A549 (cell line): ENCODE measurements at regions not wholly inside any gene's neighbourhood (a gene's known extent, or its start where the extent isn't known, plus 50 kb on each side); places are given as distances from the start of the nearest gene placed in this dataset.

Source experiments
- ATAC-seq, 2 experiments: fragments of 200-7000 bp in 1 of 2; fragments of >200 bp in 1 of 2; cut with Nextera tagmentation in 1 of 2; cut with Tn5 transposase in 1 of 2; 3 replicates each; pipeline versions ENCODE4 v1.8.0 to v1.9.1; 2018 to 2020; ENCODE audit warnings: mild to moderate bottlenecking in 1 of 2, moderate library complexity in 1 of 2
- CTCF ChIA-PET: fragments of 300-600 bp; sonication (Branson Sonifier 250); formaldehyde crosslinking; extraction: SDS; loops from one replicate; lab custom pipeline; 2021; ENCODE audit warnings: antibody characterized with exemption, inconsistent platforms; lab: Yijun Ruan, JAX
- POLR2A ChIA-PET: fragments of 350-600 bp; formaldehyde crosslinking; extraction: SDS; loops from one replicate; lab custom pipeline; 2021; ENCODE audit warnings: antibody characterized with exemption, inconsistent platforms; lab: Yijun Ruan, JAX
- DNase-seq, 2 experiments: peaks; one replicate each; pipeline versions ENCODE4 v3.0.0 to v3.0.0-alpha.2; 2011 to 2016; ENCODE audit warnings: low read depth in 1 of 2, low spot score in 1 of 2
- FAIRE-seq: peaks from 2 replicates; lab custom pipeline; 2011; peaks lifted over from hg19 to GRCh38; lab: Jason Lieb, UNC
- H3K27ac ChIP-seq, 2 experiments: fragments of >200 bp; sonication (Bioruptor Twin); formaldehyde crosslinking; 3 replicates each; pipeline ENCODE4 v1.5.1; 2016 to 2017
- H3K4me1 ChIP-seq: fragments of >200 bp; sonication (Bioruptor Twin); formaldehyde crosslinking; 3 replicates; pipeline ENCODE4 v1.6.1; 2016
- H3K4me2 ChIP-seq: fragments of >200 bp; sonication (Bioruptor Twin); formaldehyde crosslinking; 3 replicates; pipeline ENCODE4 v1.6.1; 2016
- H3K4me3 ChIP-seq: fragments of >200 bp; sonication (Bioruptor Twin); formaldehyde crosslinking; 3 replicates; pipeline ENCODE4 v1.5.1; 2016
- H3K9me3 ChIP-seq: fragments of >200 bp; sonication (Bioruptor Twin); formaldehyde crosslinking; 3 replicates; pipeline ENCODE4 v1.6.1; 2016
- CHD4 ChIP-seq: fragments of 200-600 bp; sonication (generic); IDR thresholded peaks from 2 replicates; pipeline ENCODE4 v1.6.1; 2016; ENCODE audit warnings: antibody characterized with exemption, mild to moderate bottlenecking, borderline replicate concordance
- EP300 ChIP-seq, 2 experiments: fragments of >200 bp; sonication (Bioruptor Twin); formaldehyde crosslinking; IDR thresholded peaks; 2 replicates in 1 of 2; 3 replicates in 1 of 2; pipeline ENCODE4 v1.6.1; 2016 to 2017
- ESRRA ChIP-seq: fragments of 150-350 bp; IDR thresholded peaks from 2 replicates; pipeline ENCODE4 v1.6.1; 2014; ENCODE audit warnings: mild to moderate bottlenecking, low read length, borderline replicate concordance
- FOSB ChIP-seq: fragments of 250-450 bp; sonication (Bioruptor Pico); IDR thresholded peaks from 2 replicates; pipeline ENCODE4 v1.5.0; 2020; ENCODE audit warnings: mild to moderate bottlenecking, moderate library complexity
- FOXS1 ChIP-seq: fragments of 250-450 bp; sonication (Bioruptor Pico); IDR thresholded peaks from 2 replicates; pipeline ENCODE4 v1.5.0; 2020; ENCODE audit warnings: mild to moderate bottlenecking, moderate library complexity
- HEYL ChIP-seq: fragments of 250-450 bp; sonication (Bioruptor Pico); IDR thresholded peaks from 2 replicates; pipeline ENCODE4 v1.8.0; 2021; ENCODE audit warnings: mild to moderate bottlenecking, moderate library complexity
- HOXA7 ChIP-seq: fragments of 250-450 bp; sonication (Bioruptor Pico); IDR thresholded peaks from 2 replicates; pipeline ENCODE4 v1.5.0; 2020; ENCODE audit warnings: mild to moderate bottlenecking, moderate library complexity
- HOXB13 ChIP-seq: fragments of 250-450 bp; sonication (Bioruptor Pico); IDR thresholded peaks from 2 replicates; pipeline ENCODE4 v1.5.0; 2020; ENCODE audit warnings: low read depth, mild to moderate bottlenecking, moderate library complexity
- HOXB5 ChIP-seq: fragments of 250-450 bp; sonication (Bioruptor Pico); IDR thresholded peaks from 2 replicates; pipeline ENCODE4 v1.5.0; 2020; ENCODE audit warnings: mild to moderate bottlenecking, moderate library complexity
- KDM1A ChIP-seq: fragments of 200-600 bp; sonication (generic); IDR thresholded peaks from 2 replicates; pipeline ENCODE4 v1.6.1; 2016; ENCODE audit warnings: low read depth, mild to moderate bottlenecking
- KDM5A ChIP-seq: fragments of 200-600 bp; sonication (generic); IDR thresholded peaks from 2 replicates; pipeline ENCODE4 v1.6.1; 2016; ENCODE audit warnings: antibody characterized with exemption, mild to moderate bottlenecking
- NFE2L2 ChIP-seq: fragments of 150-350 bp; conservative IDR thresholded peaks from 2 replicates; pipeline ENCODE4 v1.6.1; 2014; ENCODE audit warnings: low read length
- NR3C1 ChIP-seq: fragments of >200 bp; sonication (Bioruptor Twin); formaldehyde crosslinking; IDR thresholded peaks from 3 replicates; pipeline ENCODE4 v1.6.1; 2017
- PHF8 ChIP-seq: fragments of 200-600 bp; sonication (generic); IDR thresholded peaks from 2 replicates; pipeline ENCODE4 v1.6.1; 2016; ENCODE audit warnings: low read depth, mild to moderate bottlenecking, antibody characterized with exemption, moderate library complexity, borderline replicate concordance
- POLR2AphosphoS2 ChIP-seq: conservative IDR thresholded peaks from 2 replicates; pipeline ENCODE4 v1.6.1; 2012; ENCODE audit warnings: low read length, improper control_type of control experiment, inconsistent platforms
- RAD21 ChIP-seq, 2 experiments: fragments of >200 bp in 1 of 2; sonication (Bioruptor Twin) in 1 of 2; formaldehyde crosslinking in 1 of 2; IDR thresholded peaks in 1 of 2; conservative IDR thresholded peaks in 1 of 2; 2 replicates in 1 of 2; 3 replicates in 1 of 2; pipeline ENCODE4 v1.6.1; 2012 to 2018; ENCODE audit warnings: inconsistent platforms in 1 of 2
- RCOR1 ChIP-seq: fragments of 150-350 bp; IDR thresholded peaks from 2 replicates; pipeline ENCODE4 v1.6.1; 2014; ENCODE audit warnings: antibody characterized with exemption, low read length, low read depth
- TFCP2L1 ChIP-seq: fragments of 250-450 bp; sonication (Bioruptor Pico); IDR thresholded peaks from 2 replicates; pipeline ENCODE4 v1.5.0; 2021; ENCODE audit warnings: mild to moderate bottlenecking
- ZFP36 ChIP-seq: fragments of 450-650 bp; IDR thresholded peaks from 2 replicates; pipeline ENCODE4 v1.6.1; 2014; ENCODE audit warnings: borderline replicate concordance; ENCODE audit not compliant: partially characterized antibody
- WGBS: methylation state at CpG from one replicate; pipeline ENCODE4 v1.1.6; 2017; ENCODE audit errors: missing lambda C conversion rate; 5-methylcytosine and 5-hydroxymethylcytosine counted together
- TF ChIP-seq, protein P1 (sequence below): fragments of >200 bp; sonication (Bioruptor Twin); formaldehyde crosslinking; IDR thresholded peaks from 3 replicates; pipeline ENCODE4 v1.6.1; 2016
- TF ChIP-seq, protein P2 (sequence below): fragments of 250-450 bp; sonication (Bioruptor Pico); IDR thresholded peaks from 2 replicates; pipeline ENCODE4 v1.5.0; 2020; ENCODE audit warnings: low read depth, mild to moderate bottlenecking, moderate library complexity
- TF ChIP-seq, protein P3 (sequence below): fragments of 250-450 bp; sonication (Bioruptor Pico); IDR thresholded peaks from 2 replicates; pipeline ENCODE4 v1.5.0; 2021; ENCODE audit warnings: mild to moderate bottlenecking, moderate library complexity, borderline replicate concordance
- TF ChIP-seq, protein P4 (sequence below): fragments of 200-600 bp; sonication (generic); IDR thresholded peaks from 2 replicates; pipeline ENCODE4 v1.6.1; 2016; ENCODE audit warnings: antibody characterized with exemption, mild to moderate bottlenecking, moderate library complexity
- TF ChIP-seq, protein P5 (sequence below): IDR thresholded peaks from 2 replicates; pipeline ENCODE4 v1.6.1; 2012; ENCODE audit warnings: low read depth, borderline replicate concordance

DNA sequence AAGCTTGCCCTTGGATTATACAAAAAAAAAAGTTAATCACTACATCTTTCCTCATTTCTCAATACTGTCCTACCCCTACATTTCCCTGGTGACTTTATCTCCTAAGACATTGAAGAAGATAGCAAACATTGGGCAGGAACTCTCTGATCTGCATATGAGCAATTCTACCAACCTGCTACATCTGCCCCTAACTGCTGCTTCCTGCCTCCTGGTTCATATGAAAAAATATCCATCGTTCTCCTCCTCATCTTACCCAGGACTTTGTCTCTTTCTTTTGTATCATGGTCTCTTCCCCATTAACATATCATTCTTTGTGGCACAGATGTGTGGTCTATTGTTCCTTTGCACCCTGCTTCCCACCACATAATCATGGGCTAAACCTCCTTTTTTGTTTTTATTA, 139.7 kb upstream of the PCGF5 start:
- ATAC-seq (no peak), DNase-seq (no peak), FAIRE-seq (no peak)
- Histone ChIP-seq H3K4me3 (no peak overlapping the region), H3K4me1 (peaks cover 8% of the 10 kb centered on the region; the same call in 1 of the 3 replicates), H3K9me3 (no peaks in the 10 kb centered on the region), H3K27ac (no peak overlapping the region), H3K4me2 (no peak overlapping the region)
- WGBS: 23% methylated on average over 1 of the region's 1 CpG
- TF ChIP-seq RCOR1 (no peak), CHD4 (no peak), NR3C1 (no peak), NFE2L2 (no peak), HOXA7 (CRISPR knock-in tag) (no peak), HEYL (CRISPR knock-in tag) (no peak), PHF8 (no peak), KDM1A (no peak), EP300 (IDR thresholded peaks at IDR 0.05) (no peak), HOXB13 (CRISPR knock-in tag) (no peak), FOXS1 (CRISPR knock-in tag) (no peak), POLR2AphosphoS2 (no peak), KDM5A (no peak)
- TF ChIP-seq, protein P1, sequence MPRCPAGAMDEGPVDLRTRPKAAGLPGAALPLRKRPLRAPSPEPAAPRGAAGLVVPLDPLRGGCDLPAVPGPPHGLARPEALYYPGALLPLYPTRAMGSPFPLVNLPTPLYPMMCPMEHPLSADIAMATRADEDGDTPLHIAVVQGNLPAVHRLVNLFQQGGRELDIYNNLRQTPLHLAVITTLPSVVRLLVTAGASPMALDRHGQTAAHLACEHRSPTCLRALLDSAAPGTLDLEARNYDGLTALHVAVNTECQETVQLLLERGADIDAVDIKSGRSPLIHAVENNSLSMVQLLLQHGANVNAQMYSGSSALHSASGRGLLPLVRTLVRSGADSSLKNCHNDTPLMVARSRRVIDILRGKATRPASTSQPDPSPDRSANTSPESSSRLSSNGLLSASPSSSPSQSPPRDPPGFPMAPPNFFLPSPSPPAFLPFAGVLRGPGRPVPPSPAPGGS: no peak
- TF ChIP-seq, protein P2, sequence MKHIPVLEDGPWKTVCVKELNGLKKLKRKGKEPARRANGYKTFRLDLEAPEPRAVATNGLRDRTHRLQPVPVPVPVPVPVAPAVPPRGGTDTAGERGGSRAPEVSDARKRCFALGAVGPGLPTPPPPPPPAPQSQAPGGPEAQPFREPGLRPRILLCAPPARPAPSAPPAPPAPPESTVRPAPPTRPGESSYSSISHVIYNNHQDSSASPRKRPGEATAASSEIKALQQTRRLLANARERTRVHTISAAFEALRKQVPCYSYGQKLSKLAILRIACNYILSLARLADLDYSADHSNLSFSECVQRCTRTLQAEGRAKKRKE (CRISPR knock-in tag): no peak
- TF ChIP-seq, protein P3, sequence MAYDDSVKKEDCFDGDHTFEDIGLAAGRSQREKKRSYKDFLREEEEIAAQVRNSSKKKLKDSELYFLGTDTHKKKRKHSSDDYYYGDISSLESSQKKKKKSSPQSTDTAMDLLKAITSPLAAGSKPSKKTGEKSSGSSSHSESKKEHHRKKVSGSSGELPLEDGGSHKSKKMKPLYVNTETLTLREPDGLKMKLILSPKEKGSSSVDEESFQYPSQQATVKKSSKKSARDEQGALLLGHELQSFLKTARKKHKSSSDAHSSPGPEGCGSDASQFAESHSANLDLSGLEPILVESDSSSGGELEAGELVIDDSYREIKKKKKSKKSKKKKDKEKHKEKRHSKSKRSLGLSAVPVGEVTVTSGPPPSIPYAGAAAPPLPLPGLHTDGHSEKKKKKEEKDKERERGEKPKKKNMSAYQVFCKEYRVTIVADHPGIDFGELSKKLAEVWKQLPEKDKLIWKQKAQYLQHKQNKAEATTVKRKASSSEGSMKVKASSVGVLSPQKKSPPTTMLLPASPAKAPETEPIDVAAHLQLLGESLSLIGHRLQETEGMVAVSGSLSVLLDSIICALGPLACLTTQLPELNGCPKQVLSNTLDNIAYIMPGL (CRISPR knock-in tag): no peak
- TF ChIP-seq, protein P4, sequence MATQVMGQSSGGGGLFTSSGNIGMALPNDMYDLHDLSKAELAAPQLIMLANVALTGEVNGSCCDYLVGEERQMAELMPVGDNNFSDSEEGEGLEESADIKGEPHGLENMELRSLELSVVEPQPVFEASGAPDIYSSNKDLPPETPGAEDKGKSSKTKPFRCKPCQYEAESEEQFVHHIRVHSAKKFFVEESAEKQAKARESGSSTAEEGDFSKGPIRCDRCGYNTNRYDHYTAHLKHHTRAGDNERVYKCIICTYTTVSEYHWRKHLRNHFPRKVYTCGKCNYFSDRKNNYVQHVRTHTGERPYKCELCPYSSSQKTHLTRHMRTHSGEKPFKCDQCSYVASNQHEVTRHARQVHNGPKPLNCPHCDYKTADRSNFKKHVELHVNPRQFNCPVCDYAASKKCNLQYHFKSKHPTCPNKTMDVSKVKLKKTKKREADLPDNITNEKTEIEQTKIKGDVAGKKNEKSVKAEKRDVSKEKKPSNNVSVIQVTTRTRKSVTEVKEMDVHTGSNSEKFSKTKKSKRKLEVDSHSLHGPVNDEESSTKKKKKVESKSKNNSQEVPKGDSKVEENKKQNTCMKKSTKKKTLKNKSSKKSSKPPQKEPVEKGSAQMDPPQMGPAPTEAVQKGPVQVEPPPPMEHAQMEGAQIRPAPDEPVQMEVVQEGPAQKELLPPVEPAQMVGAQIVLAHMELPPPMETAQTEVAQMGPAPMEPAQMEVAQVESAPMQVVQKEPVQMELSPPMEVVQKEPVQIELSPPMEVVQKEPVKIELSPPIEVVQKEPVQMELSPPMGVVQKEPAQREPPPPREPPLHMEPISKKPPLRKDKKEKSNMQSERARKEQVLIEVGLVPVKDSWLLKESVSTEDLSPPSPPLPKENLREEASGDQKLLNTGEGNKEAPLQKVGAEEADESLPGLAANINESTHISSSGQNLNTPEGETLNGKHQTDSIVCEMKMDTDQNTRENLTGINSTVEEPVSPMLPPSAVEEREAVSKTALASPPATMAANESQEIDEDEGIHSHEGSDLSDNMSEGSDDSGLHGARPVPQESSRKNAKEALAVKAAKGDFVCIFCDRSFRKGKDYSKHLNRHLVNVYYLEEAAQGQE: no peak
- POLR2A ChIA-PET: no interaction called here
- CTCF ChIA-PET: interaction anchor here (2.5 kb wide), 1 partner anchor 171 kb away, joined by 10 read pairs; no protein-coding TSS in a partner anchor

DNA sequence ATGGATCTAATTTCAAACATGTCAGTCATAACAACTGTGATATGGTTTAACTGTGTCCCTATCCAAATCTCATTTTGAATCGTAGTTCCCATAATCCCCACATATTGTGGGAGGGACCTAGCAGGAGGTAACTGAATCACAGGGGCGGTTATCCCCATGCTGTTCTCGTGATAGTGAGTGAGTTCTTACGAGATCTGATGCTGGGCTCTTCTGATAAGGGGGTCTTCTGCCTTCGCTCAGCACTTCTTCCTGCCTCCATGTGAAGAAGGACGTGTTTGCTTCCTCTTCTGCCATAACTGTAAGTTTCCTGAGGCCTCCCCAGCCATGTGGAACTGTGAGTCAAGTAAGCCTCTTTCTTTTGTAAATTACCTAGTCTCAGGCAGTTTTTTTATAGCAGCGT, 138.0 kb upstream of the PCGF5 start:
- H3K4me1 ChIP-seq: peaks cover 3% of the 10 kb centered on the region; the same call in 1 of the 3 replicates
- ChIA-PET CTCF (no interaction called here), POLR2A (no interaction called here)
- H3K4me2 ChIP-seq: no peak overlapping the region
- no peak for DNase-seq
- no peak overlapping the region for H3K4me3 ChIP-seq
- ATAC-seq: no peak
- H3K9me3 ChIP-seq: no peaks in the 10 kb centered on the region
- 50% methylated on average over 7 of the region's 7 CpGs for WGBS
- H3K27ac ChIP-seq: no peak overlapping the region
- TF ChIP-seq FOSB (CRISPR knock-in tag): no peak
- no peak for TF ChIP-seq RAD21 (conservative IDR thresholded peaks at IDR 0.05 in 1 of 2, IDR thresholded peaks at IDR 0.05 in 1 of 2)
- TF ChIP-seq ESRRA: no peak
- no peak for TF ChIP-seq HOXB5 (CRISPR knock-in tag)
- TF ChIP-seq ZFP36: no peak
- TF ChIP-seq, protein P2 (CRISPR knock-in tag): no peak
- TF ChIP-seq, protein P5, sequence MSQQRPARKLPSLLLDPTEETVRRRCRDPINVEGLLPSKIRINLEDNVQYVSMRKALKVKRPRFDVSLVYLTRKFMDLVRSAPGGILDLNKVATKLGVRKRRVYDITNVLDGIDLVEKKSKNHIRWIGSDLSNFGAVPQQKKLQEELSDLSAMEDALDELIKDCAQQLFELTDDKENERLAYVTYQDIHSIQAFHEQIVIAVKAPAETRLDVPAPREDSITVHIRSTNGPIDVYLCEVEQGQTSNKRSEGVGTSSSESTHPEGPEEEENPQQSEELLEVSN: no peak
- TF ChIP-seq TFCP2L1 (CRISPR knock-in tag): no peak
- TF ChIP-seq, protein P4: no peak
- no peak for FAIRE-seq
